Suprapubic skin (tissue), 4 donors: ENCODE measurements at regions not wholly inside any gene's neighbourhood (a gene's known extent, or its start where the extent isn't known, plus 50 kb on each side); places are given as distances from the start of the nearest gene placed in this dataset.

Source experiments
- DNase-seq, 2 donors: peaks; one replicate each; pipeline ENCODE4 v3.0.0-alpha.2; 2019; ENCODE audit warnings: low spot score in 2 of 2
- H3K27ac ChIP-seq: fragments of 200-600 bp; sonication (generic); one replicate; pipeline ENCODE4 v1.5.1; 2019
- H3K27me3 ChIP-seq: fragments of 200-600 bp; sonication (generic); one replicate; pipeline ENCODE4 v1.5.1; 2019
- H3K36me3 ChIP-seq: fragments of 200-600 bp; sonication (generic); one replicate; pipeline ENCODE4 v1.5.1; 2019
- H3K4me1 ChIP-seq: fragments of 200-600 bp; sonication (generic); one replicate; pipeline ENCODE4 v1.5.1; 2019
- H3K4me3 ChIP-seq: fragments of 200-600 bp; sonication (generic); one replicate; pipeline ENCODE4 v1.5.1; 2019; ENCODE audit warnings: mild to moderate bottlenecking
- H3K9me3 ChIP-seq: fragments of 200-600 bp; sonication (generic); one replicate; pipeline ENCODE4 v1.5.1; 2019
- EP300 ChIP-seq: sonication (generic); formaldehyde crosslinking; IDR thresholded peaks from one replicate; pipeline ENCODE4 v1.6.1; 2017; ENCODE audit warnings: antibody characterized with exemption
- POLR2A ChIP-seq, 2 donors: fragments of 450-650 bp; IDR thresholded peaks; one replicate each; pipeline ENCODE4 v1.6.1; 2017; ENCODE audit warnings: antibody characterized with exemption in 2 of 2, mild to moderate bottlenecking in 2 of 2, moderate library complexity in 2 of 2
- POLR2AphosphoS5 ChIP-seq, 3 donors: sonication (generic); formaldehyde crosslinking; IDR thresholded peaks; one replicate each; pipeline ENCODE4 v1.6.1; 2017; ENCODE audit warnings: antibody characterized with exemption in 3 of 3
- WGBS: methylation state at CpG from one replicate; pipeline ENCODE4 v1.1.5; 2018; 5-methylcytosine and 5-hydroxymethylcytosine counted together
- TF ChIP-seq, protein P1 (sequence below), 2 donors: fragments of 200-600 bp in 1 of 2; fragments of 450-650 bp in 1 of 2; sonication (generic) in 1 of 2; IDR thresholded peaks; one replicate each; pipeline ENCODE4 v1.5.1; 2016 to 2019; ENCODE audit warnings: antibody characterized with exemption in 2 of 2, mild to moderate bottlenecking in 1 of 2, moderate library complexity in 1 of 2

GRCh38 chr2:156046900-156047299 is 285.6 kb downstream of the NR4A2 start:
- Histone ChIP-seq H3K4me3 (no peak overlapping the region), H3K4me1 (no peaks in the 10 kb centered on the region), H3K36me3 (no peaks in the 10 kb centered on the region), H3K27ac (no peak overlapping the region), H3K9me3 (peaks cover 5% of the 10 kb centered on the region), H3K27me3 (no peaks in the 10 kb centered on the region)
- 70% methylated on average over 2 of the region's 2 CpGs for WGBS
- no peak for DNase-seq
- no peak for TF ChIP-seq POLR2AphosphoS5 (IDR thresholded peaks at IDR 0.05)

DNA sequence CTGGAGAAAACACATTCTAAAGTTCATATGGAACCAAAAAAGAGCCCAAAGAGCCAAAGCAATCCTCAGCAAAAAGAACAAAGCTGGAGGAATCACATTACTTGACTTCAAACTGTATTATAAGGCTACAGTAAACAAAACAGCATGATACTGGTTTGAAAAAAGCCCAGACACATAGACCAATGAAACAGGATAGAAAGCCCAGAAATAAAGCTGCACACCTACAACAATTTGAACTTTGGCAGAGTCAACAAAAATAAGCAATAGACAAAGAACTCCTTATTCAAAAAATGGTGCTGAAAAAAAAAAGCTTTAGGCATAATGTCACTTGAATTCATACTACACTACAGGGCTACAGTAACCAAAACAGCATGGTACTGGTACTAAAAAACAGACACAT is 289.6 kb downstream of the NR4A2 start:
- no peak overlapping the region for H3K27ac ChIP-seq
- no peaks in the 10 kb centered on the region for H3K36me3 ChIP-seq
- peaks cover 5% of the 10 kb centered on the region for H3K9me3 ChIP-seq
- TF ChIP-seq POLR2A (IDR thresholded peaks at IDR 0.05) = no peak
- TF ChIP-seq EP300 = no peak
- TF ChIP-seq, protein P1, sequence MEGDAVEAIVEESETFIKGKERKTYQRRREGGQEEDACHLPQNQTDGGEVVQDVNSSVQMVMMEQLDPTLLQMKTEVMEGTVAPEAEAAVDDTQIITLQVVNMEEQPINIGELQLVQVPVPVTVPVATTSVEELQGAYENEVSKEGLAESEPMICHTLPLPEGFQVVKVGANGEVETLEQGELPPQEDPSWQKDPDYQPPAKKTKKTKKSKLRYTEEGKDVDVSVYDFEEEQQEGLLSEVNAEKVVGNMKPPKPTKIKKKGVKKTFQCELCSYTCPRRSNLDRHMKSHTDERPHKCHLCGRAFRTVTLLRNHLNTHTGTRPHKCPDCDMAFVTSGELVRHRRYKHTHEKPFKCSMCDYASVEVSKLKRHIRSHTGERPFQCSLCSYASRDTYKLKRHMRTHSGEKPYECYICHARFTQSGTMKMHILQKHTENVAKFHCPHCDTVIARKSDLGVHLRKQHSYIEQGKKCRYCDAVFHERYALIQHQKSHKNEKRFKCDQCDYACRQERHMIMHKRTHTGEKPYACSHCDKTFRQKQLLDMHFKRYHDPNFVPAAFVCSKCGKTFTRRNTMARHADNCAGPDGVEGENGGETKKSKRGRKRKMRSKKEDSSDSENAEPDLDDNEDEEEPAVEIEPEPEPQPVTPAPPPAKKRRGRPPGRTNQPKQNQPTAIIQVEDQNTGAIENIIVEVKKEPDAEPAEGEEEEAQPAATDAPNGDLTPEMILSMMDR (IDR thresholded peaks at IDR 0.05) = no peak
- TF ChIP-seq POLR2AphosphoS5 (IDR thresholded peaks at IDR 0.05) = no peak
- no peak overlapping the region for H3K4me3 ChIP-seq
- H3K27me3 ChIP-seq = no peaks in the 10 kb centered on the region
- no peak for DNase-seq
- H3K4me1 ChIP-seq = no peaks in the 10 kb centered on the region

GRCh38 chr2:156038021-156038420 is 294.5 kb downstream of the NR4A2 start:
- TF ChIP-seq, protein P1 (IDR thresholded peaks at IDR 0.05) = no peak
- no peak for TF ChIP-seq EP300
- TF ChIP-seq POLR2A (IDR thresholded peaks at IDR 0.05) = no peak

GRCh38 chr2:156037482-156037881 is 295.0 kb downstream of the NR4A2 start:
- H3K27me3 ChIP-seq = no peaks in the 10 kb centered on the region

More at GRCh38 chr2:156038021-156038420, 294.5 kb downstream of the NR4A2 start:
- H3K4me3 ChIP-seq = no peak overlapping the region
- no peak for DNase-seq
- H3K36me3 ChIP-seq = no peaks in the 10 kb centered on the region
- H3K27me3 ChIP-seq = no peaks in the 10 kb centered on the region
- H3K27ac ChIP-seq = no peak overlapping the region
- WGBS = no CpG with 5 or more reads among the region's 1 CpG
- H3K9me3 ChIP-seq = peaks cover 5% of the 10 kb centered on the region
- no peaks in the 10 kb centered on the region for H3K4me1 ChIP-seq

DNA sequence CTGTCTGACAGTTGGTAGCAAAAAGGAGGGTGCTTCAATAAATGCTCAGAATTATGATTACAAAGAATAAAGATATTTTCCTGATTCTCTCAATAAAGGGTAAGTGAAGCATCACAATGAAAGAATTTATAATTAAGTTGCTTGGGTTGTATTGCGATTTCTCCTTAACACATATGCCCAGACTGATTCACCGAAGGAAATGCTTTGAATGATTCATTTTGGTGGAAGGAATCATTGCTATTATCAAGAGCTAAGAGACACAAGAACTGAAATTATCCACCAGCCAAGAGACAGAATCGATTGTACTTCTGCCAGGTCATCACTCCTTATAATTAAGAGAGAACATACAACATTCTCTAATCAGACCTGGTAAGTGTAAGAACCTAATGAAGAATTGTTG is 301.4 kb downstream of the NR4A2 start:
- Histone ChIP-seq H3K27ac (no peak overlapping the region), H3K36me3 (no peaks in the 10 kb centered on the region), H3K27me3 (no peaks in the 10 kb centered on the region), H3K9me3 (no peaks in the 10 kb centered on the region), H3K4me3 (no peak overlapping the region), H3K4me1 (no peaks in the 10 kb centered on the region)
- 90% methylated on average over 3 of the region's 3 CpGs for WGBS
- no peak for DNase-seq
- no peak for TF ChIP-seq POLR2A (IDR thresholded peaks at IDR 0.05)
- TF ChIP-seq POLR2AphosphoS5 (IDR thresholded peaks at IDR 0.05) = no peak
- TF ChIP-seq EP300 = no peak
- TF ChIP-seq, protein P1 (IDR thresholded peaks at IDR 0.05) = no peak

More at GRCh38 chr2:156037482-156037881, 295.0 kb downstream of the NR4A2 start:
- Histone ChIP-seq H3K9me3 (peaks cover under 1% of the 10 kb centered on the region), H3K4me3 (no peak overlapping the region), H3K36me3 (no peaks in the 10 kb centered on the region), H3K27ac (no peak overlapping the region), H3K4me1 (no peaks in the 10 kb centered on the region)
- 95% methylated on average over 1 of the region's 1 CpG for WGBS
- TF ChIP-seq, protein P1 (IDR thresholded peaks at IDR 0.05) = no peak
- TF ChIP-seq POLR2AphosphoS5 (IDR thresholded peaks at IDR 0.05) (no peak), EP300 (no peak)
- no peak for DNase-seq

DNA sequence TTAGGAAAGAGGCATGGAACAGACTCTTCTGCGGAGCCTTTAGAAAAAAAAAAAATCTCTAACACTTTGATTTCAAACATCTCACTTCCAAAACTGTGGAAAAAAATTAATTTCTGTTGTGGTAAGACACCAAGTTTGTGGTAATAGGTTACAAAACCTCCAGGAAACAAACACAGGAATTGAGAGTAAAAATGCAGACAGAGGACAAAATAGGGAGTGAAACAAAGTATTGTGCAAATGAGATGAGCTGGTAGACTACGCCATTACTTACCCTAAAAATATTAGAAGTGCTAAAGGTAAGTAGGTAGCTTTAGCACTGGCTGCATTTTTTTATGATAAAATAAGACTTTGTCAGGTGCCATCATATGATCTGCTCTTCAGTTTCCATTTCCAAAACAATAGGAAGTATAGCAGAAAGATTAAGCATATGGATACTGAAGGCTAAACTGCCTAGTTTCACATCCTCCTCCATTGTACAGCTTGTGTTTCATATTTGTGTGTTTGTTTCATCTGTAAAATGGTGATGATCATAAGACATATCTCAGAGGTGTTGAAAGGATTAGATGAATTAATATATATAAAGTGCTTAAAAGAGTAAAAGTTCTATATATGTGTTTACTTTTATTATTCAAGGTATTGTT is 309.2 kb downstream of the NR4A2 start:
- Histone ChIP-seq H3K4me3 (no peak overlapping the region), H3K9me3 (no peaks in the 10 kb centered on the region), H3K36me3 (no peaks in the 10 kb centered on the region), H3K4me1 (no peaks in the 10 kb centered on the region), H3K27ac (no peak overlapping the region), H3K27me3 (no peaks in the 10 kb centered on the region)
- DNase-seq = no peak
- TF ChIP-seq EP300 (no peak), POLR2A (IDR thresholded peaks at IDR 0.05) (no peak), POLR2AphosphoS5 (IDR thresholded peaks at IDR 0.05) (no peak)
- TF ChIP-seq, protein P1 (IDR thresholded peaks at IDR 0.05) = no peak
- WGBS = 91% methylated on average over 2 of the region's 2 CpGs
